SK-N-SH treated with all-trans-retinoic acid at 6 μM for 48 hours (cell line): ENCODE measurements at regions not wholly inside any gene's neighbourhood (a gene's known extent, or its start where the extent isn't known, plus 50 kb on each side); places are given as distances from the start of the nearest gene placed in this dataset.

Source experiments
- CSDC2 ChIP-seq: fragments of 250-450 bp; sonication (Bioruptor Pico); IDR thresholded peaks from 2 replicates; pipeline ENCODE4 v1.5.0; 2020; ENCODE audit warnings: mild to moderate bottlenecking, moderate library complexity
- GLIS3 ChIP-seq: fragments of 250-450 bp; sonication (Bioruptor Pico); IDR thresholded peaks from 2 replicates; pipeline ENCODE4 v1.5.0; 2020; ENCODE audit warnings: mild to moderate bottlenecking, moderate library complexity
- OSR1 ChIP-seq: fragments of 250-450 bp; sonication (Bioruptor Pico); IDR thresholded peaks from 2 replicates; pipeline ENCODE4 v1.8.0; 2022; ENCODE audit warnings: moderate library complexity, mild to moderate bottlenecking, inconsistent platforms
- RARB ChIP-seq: fragments of 250-450 bp; sonication (Bioruptor Pico); IDR thresholded peaks from 2 replicates; pipeline ENCODE4 v1.8.0; 2021; ENCODE audit warnings: mild to moderate bottlenecking, moderate library complexity
- SNAI2 ChIP-seq: fragments of 250-450 bp; sonication (Bioruptor Pico); IDR thresholded peaks from 2 replicates; pipeline ENCODE4 v1.5.0; 2020; ENCODE audit warnings: mild to moderate bottlenecking, moderate library complexity
- TOX ChIP-seq: fragments of 250-450 bp; sonication (Bioruptor Pico); IDR thresholded peaks from 2 replicates; pipeline ENCODE4 v1.8.0; 2021; ENCODE audit warnings: mild to moderate bottlenecking, moderate library complexity, borderline replicate concordance
- ZC3H10 ChIP-seq: fragments of 250-450 bp; sonication (Bioruptor Pico); IDR thresholded peaks from 2 replicates; pipeline ENCODE4 v1.5.1; 2021; ENCODE audit warnings: mild to moderate bottlenecking, moderate library complexity
- ZFP30 ChIP-seq: fragments of 450-650 bp; formaldehyde crosslinking; IDR thresholded peaks from 2 replicates; pipeline ENCODE4 v1.5.0; 2022; ENCODE audit warnings: mild to moderate bottlenecking, moderate library complexity
- TF ChIP-seq, protein P1 (sequence below): fragments of 250-450 bp; sonication (Bioruptor Pico); IDR thresholded peaks from 2 replicates; pipeline ENCODE4 v1.8.0; 2021; ENCODE audit warnings: low read depth, mild to moderate bottlenecking, moderate library complexity, borderline replicate concordance
- TF ChIP-seq, protein P2 (sequence below): fragments of 250-450 bp; sonication (Bioruptor Pico); IDR thresholded peaks from 2 replicates; pipeline ENCODE4 v1.8.0; 2020; ENCODE audit warnings: mild to moderate bottlenecking, moderate library complexity, borderline replicate concordance
- TF ChIP-seq, protein P3 (sequence below): fragments of 250-450 bp; sonication (Bioruptor Pico); IDR thresholded peaks from 2 replicates; pipeline ENCODE4 v1.5.1; 2020; ENCODE audit warnings: low read depth, mild to moderate bottlenecking, moderate library complexity
- TF ChIP-seq, protein P4 (sequence below): fragments of 250-450 bp; sonication (Bioruptor Pico); IDR thresholded peaks from 2 replicates; pipeline ENCODE4 v1.5.1; 2021; ENCODE audit warnings: mild to moderate bottlenecking, moderate library complexity

DNA sequence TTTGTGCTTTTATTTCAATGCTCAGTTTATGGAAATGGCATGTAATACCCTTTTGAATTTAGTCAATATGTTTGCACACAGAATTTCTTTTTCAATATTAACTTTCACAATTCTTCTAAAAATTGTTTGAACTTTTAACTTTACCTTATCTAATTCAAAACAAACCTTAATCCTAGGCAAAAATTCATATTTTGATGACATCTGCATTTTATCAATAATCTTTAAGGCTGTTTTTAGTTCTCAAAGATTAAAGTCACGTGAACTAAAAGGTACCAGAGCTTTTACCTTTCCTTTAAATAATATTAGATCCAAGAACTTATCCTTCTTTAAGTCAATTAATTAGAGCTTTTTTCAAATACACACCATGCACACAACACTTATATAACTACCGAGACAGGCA is 218.9 kb upstream of the NCAM2 start:
- TF ChIP-seq, protein P1, sequence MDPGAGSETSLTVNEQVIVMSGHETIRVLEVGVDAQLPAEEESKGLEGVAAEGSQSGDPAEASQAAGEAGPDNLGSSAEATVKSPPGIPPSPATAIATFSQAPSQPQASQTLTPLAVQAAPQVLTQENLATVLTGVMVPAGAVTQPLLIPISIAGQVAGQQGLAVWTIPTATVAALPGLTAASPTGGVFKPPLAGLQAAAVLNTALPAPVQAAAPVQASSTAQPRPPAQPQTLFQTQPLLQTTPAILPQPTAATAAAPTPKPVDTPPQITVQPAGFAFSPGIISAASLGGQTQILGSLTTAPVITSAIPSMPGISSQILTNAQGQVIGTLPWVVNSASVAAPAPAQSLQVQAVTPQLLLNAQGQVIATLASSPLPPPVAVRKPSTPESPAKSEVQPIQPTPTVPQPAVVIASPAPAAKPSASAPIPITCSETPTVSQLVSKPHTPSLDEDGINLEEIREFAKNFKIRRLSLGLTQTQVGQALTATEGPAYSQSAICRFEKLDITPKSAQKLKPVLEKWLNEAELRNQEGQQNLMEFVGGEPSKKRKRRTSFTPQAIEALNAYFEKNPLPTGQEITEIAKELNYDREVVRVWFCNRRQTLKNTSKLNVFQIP (CRISPR knock-in tag), result no peak
- TF ChIP-seq ZC3H10 (CRISPR knock-in tag) (no peak), OSR1 (CRISPR knock-in tag) (no peak), ZFP30 (CRISPR knock-in tag) (no peak), CSDC2 (CRISPR knock-in tag) (no peak), GLIS3 (CRISPR knock-in tag) (no peak), RARB (CRISPR knock-in tag) (no peak), TOX (CRISPR knock-in tag) (no peak), SNAI2 (CRISPR knock-in tag) (no peak)
- TF ChIP-seq, protein P2, sequence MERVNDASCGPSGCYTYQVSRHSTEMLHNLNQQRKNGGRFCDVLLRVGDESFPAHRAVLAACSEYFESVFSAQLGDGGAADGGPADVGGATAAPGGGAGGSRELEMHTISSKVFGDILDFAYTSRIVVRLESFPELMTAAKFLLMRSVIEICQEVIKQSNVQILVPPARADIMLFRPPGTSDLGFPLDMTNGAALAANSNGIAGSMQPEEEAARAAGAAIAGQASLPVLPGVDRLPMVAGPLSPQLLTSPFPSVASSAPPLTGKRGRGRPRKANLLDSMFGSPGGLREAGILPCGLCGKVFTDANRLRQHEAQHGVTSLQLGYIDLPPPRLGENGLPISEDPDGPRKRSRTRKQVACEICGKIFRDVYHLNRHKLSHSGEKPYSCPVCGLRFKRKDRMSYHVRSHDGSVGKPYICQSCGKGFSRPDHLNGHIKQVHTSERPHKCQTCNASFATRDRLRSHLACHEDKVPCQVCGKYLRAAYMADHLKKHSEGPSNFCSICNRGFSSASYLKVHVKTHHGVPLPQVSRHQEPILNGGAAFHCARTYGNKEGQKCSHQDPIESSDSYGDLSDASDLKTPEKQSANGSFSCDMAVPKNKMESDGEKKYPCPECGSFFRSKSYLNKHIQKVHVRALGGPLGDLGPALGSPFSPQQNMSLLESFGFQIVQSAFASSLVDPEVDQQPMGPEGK (CRISPR knock-in tag), result no peak
- TF ChIP-seq, protein P3, sequence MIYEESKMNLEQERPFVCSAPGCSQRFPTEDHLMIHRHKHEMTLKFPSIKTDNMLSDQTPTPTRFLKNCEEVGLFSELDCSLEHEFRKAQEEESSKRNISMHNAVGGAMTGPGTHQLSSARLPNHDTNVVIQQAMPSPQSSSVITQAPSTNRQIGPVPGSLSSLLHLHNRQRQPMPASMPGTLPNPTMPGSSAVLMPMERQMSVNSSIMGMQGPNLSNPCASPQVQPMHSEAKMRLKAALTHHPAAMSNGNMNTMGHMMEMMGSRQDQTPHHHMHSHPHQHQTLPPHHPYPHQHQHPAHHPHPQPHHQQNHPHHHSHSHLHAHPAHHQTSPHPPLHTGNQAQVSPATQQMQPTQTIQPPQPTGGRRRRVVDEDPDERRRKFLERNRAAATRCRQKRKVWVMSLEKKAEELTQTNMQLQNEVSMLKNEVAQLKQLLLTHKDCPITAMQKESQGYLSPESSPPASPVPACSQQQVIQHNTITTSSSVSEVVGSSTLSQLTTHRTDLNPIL (CRISPR knock-in tag), result no peak
- TF ChIP-seq, protein P4, sequence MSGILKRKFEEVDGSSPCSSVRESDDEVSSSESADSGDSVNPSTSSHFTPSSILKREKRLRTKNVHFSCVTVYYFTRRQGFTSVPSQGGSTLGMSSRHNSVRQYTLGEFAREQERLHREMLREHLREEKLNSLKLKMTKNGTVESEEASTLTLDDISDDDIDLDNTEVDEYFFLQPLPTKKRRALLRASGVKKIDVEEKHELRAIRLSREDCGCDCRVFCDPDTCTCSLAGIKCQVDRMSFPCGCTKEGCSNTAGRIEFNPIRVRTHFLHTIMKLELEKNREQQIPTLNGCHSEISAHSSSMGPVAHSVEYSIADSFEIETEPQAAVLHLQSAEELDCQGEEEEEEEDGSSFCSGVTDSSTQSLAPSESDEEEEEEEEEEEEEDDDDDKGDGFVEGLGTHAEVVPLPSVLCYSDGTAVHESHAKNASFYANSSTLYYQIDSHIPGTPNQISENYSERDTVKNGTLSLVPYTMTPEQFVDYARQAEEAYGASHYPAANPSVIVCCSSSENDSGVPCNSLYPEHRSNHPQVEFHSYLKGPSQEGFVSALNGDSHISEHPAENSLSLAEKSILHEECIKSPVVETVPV (CRISPR knock-in tag), result no peak
